ENCODE measurements at regions not wholly inside any gene's neighbourhood (a gene's known extent, or its start where the extent isn't known, plus 50 kb on each side); places are given as distances from the start of the nearest gene placed in this dataset.
A peak's percentile ranks its signal among the peaks of the same experiment; 100 is the strongest.

GRCh38 chr9:119033596-119033995 lies 335.6 kb downstream of the BRINP1 start:
- Histone ChIP-seq H3K4me3 (no peak overlapping the region), H3K27ac (no peak overlapping the region), H3K4me1 (peaks cover 0 to 2% (median 0%) of the 10 kb centered on the region in 3 donors), H3K9me3 (no peaks in the 10 kb centered on the region), H3K36me3 (no peaks in the 10 kb centered on the region), H3K27me3 (no peaks in the 10 kb centered on the region)
- TF ChIP-seq POLR2A (IDR thresholded peaks at IDR 0.05) (no peak), EP300 (IDR thresholded peaks at IDR 0.05) (no peak), CTCF (IDR thresholded peaks at IDR 0.05) (no peak), POLR2AphosphoS5 (IDR thresholded peaks at IDR 0.05) (no peak)
- no peak for ATAC-seq
- WGBS, 2 donors (ENCODE audit: low coverage in 1 of 2) = 52 to 62% methylated on average over 3 of the region's 3 CpGs

- ATAC-seq = no peak
- TF ChIP-seq CTCF (IDR thresholded peaks at IDR 0.05) (no peak), EP300 (IDR thresholded peaks at IDR 0.05) (no peak), POLR2AphosphoS5 (IDR thresholded peaks at IDR 0.05) (no peak), POLR2A (IDR thresholded peaks at IDR 0.05) (no peak)
- WGBS, 2 donors (ENCODE audit: low coverage in 1 of 2) = 61% methylated on average over 2 of the region's 2 CpGs; no CpG with 5 or more reads in 1 of the 2 donors
- Histone ChIP-seq H3K4me3 (no peak overlapping the region), H3K36me3 (no peaks in the 10 kb centered on the region), H3K9me3 (no peaks in the 10 kb centered on the region), H3K27me3 (no peaks in the 10 kb centered on the region), H3K4me1 (no peaks in the 10 kb centered on the region), H3K27ac (no peak overlapping the region)
Measured at GRCh38 chr9:119036969-119037368, 332.3 kb downstream of the BRINP1 start.

GRCh38 chr9:119043996-119044395 lies 325.2 kb downstream of the BRINP1 start:
- no peak for ATAC-seq
- TF ChIP-seq POLR2AphosphoS5 (IDR thresholded peaks at IDR 0.05) (no peak), CTCF (IDR thresholded peaks at IDR 0.05) (no peak), POLR2A (IDR thresholded peaks at IDR 0.05) (no peak), EP300 (IDR thresholded peaks at IDR 0.05) (no peak)
- 80% methylated on average over 1 of the region's 1 CpG; no CpG with 5 or more reads in 1 of the 2 donors for WGBS, 2 donors (ENCODE audit: low coverage in 1 of 2)
- H3K4me3 ChIP-seq = no peak overlapping the region
- H3K9me3 ChIP-seq = no peaks in the 10 kb centered on the region
- no peaks in the 10 kb centered on the region for H3K4me1 ChIP-seq
- H3K36me3 ChIP-seq = no peaks in the 10 kb centered on the region
- no peaks in the 10 kb centered on the region for H3K27me3 ChIP-seq
- no peak overlapping the region for H3K27ac ChIP-seq

- WGBS, 2 donors (ENCODE audit: low coverage in 1 of 2) = 17 to 50% methylated on average over 1 of the region's 1 CpG
- Histone ChIP-seq H3K27ac (peak overlapping the region in 1 of 4 donors; percentile 41), H3K4me1 (no peaks in the 10 kb centered on the region), H3K4me3 (no peak overlapping the region), H3K27me3 (no peaks in the 10 kb centered on the region), H3K9me3 (no peaks in the 10 kb centered on the region), H3K36me3 (no peaks in the 10 kb centered on the region)
- TF ChIP-seq EP300 (IDR thresholded peaks at IDR 0.05) (no peak), POLR2AphosphoS5 (IDR thresholded peaks at IDR 0.05) (no peak), CTCF (IDR thresholded peaks at IDR 0.05) (no peak), POLR2A (IDR thresholded peaks at IDR 0.05) (no peak)
- peak; percentile 72 for ATAC-seq
Measured at GRCh38 chr9:119044806-119045205, 324.4 kb downstream of the BRINP1 start.

GRCh38 chr9:119047513-119048307 lies 321.5 kb downstream of the BRINP1 start:
- Histone ChIP-seq H3K36me3 (no peaks in the 10 kb centered on the region), H3K4me3 (no peak overlapping the region), H3K4me1 (peaks cover 5 to 12% (median 8%) of the 10 kb centered on the region in 3 donors), H3K27me3 (no peaks in the 10 kb centered on the region), H3K27ac (no peak overlapping the region), H3K9me3 (no peaks in the 10 kb centered on the region)
- no peak for ATAC-seq
- TF ChIP-seq EP300 (IDR thresholded peaks at IDR 0.05) = no peak
- TF ChIP-seq CTCF (IDR thresholded peaks at IDR 0.05) = no peak
- no peak for TF ChIP-seq POLR2AphosphoS5 (IDR thresholded peaks at IDR 0.05)
- no peak for TF ChIP-seq POLR2A (IDR thresholded peaks at IDR 0.05)
- WGBS, 2 donors (ENCODE audit: low coverage in 1 of 2) = 61% methylated on average over 3 to 4 of the region's 4 CpGs
